GM19025 (cell line): ENCODE measurements at regions not wholly inside any gene's neighbourhood (a gene's known extent, or its start where the extent isn't known, plus 50 kb on each side); places are given as distances from the start of the nearest gene placed in this dataset.
"Not testable (repeated sequence)": the region's sequence is repeated elsewhere in the genome, so short reads cannot be mapped to it uniquely, and the experiment has no call there.

Experiments used
- ATAC-seq: cut with Tn5 transposase; IDR thresholded peaks from one replicate; pipeline ENCODE4 v1.9.1; 2021; ENCODE audit warnings: mild to moderate bottlenecking, low read depth, moderate library complexity; ENCODE audit not compliant: unreplicated experiment

GRCh38 chr2:128663371-128664050, 344.8 kb upstream of the HS6ST1 start:
- ATAC-seq = no peak

DNA sequence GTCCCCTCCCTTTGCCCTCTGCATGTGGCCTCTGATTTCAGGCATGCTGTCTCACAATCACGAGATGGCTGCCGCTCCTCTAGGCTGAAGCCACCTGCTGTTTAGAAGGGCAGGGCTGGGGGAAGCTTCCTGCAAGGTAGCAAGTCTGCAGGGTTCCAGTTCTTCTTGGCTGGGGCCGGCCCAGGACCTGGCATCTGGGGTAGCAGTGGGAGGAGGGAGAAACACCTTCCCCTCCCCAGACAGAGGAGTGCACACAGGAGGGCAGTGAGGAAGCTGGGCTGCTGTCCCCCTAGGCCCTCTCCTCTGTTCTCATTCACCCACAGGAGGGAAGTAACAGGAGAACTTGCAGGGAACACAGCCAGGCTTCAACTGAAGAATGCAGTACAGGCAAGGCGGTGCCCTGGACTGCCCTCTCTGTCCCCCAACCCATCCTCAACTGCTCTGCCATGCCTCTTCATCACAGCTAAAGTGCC, 345.9 kb upstream of the HS6ST1 start:
- no peak for ATAC-seq

GRCh38 chr2:128665113-128665512, 346.4 kb upstream of the HS6ST1 start:
- ATAC-seq = no peak

- no peak for ATAC-seq
These were observed 347.9 kb upstream of the HS6ST1 start for GRCh38 chr2:128666596-128666995.

DNA sequence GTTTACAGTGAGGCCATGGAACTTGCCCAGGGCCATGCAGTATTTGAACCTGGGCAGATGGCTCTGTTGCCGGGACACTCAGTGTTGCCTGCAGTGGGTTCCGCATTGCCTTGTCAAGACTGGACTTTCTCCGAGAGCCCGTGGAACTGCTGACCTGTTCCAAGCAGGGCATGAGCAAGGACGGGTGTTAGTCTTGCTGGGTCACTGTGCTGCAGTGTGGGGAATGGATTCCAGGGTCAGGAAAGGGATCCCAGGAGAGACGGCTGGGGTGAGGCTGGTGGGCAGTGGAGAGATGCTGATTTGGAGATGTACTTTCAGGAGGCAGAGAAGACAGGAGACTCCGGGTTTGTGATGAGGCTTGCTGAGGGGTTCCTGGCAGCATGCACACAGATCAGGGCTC, 348.7 kb upstream of the HS6ST1 start:
- no peak for ATAC-seq

- no peak for ATAC-seq
These were observed 350.3 kb upstream of the HS6ST1 start for GRCh38 chr2:128668946-128669345.

GRCh38 chr2:128670066-128670465, 351.4 kb upstream of the HS6ST1 start:
- no peak for ATAC-seq

DNA sequence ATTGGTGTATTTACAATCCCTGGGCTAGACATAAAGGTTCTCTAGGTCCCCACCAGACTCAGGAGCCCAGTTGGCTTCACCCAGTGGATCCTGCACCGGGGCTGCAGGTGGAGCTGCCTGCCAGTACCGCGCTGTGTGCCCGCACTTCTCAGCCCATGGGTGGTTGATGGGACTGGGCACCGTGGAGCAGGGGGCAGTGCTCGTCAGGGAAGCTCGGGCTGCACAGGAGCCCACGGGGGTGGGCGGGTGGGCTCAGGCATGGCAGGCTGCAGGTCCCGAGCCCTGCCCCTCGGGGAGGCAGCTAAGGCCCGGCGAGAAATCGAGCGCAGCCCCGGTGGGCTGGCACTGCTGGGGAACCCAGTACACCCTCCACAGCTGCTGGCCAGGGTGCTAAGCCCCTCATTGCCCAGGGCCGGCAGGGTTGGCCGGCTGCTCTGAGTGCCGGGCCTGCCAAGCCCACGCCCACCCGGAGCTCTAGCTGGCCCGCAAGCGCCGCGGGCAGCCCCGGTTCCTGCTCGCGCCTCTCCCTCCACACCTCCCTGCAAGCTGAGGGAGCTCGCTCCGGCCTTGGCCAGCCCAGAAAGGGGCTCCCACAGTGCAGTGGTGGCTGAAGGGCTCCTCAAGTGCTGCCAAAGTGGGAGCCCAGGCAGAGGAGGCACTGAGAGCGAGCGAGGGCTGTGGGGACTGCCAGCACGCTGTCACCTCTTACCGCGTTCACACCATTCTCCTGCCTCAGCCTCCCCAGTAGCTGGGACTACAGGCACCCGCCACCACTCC, 353.5 kb upstream of the HS6ST1 start:
- ATAC-seq = not testable (repeated sequence)

DNA sequence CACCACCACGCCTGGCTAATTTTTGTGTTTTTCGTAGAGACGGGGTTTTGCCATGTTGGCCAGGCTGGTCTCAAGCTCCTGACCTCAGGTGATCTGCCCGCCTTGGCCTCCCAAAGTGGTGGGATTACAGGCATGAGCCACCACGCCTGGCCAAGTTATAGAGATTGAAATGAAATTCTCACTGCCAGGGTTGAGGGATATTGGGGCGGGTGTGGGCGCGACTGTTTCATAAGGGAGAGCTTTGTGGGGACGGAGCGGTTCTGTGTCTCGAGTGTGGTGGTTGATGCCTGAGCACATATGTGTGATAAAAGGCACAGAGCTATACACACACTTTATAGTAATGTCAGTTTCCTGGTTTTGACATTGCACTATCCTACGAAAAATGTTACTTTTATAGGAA, 361.0 kb upstream of the HS6ST1 start:
- ATAC-seq = not testable (repeated sequence)

GRCh38 chr2:128681507-128681906, 362.8 kb upstream of the HS6ST1 start:
- no peak for ATAC-seq

DNA sequence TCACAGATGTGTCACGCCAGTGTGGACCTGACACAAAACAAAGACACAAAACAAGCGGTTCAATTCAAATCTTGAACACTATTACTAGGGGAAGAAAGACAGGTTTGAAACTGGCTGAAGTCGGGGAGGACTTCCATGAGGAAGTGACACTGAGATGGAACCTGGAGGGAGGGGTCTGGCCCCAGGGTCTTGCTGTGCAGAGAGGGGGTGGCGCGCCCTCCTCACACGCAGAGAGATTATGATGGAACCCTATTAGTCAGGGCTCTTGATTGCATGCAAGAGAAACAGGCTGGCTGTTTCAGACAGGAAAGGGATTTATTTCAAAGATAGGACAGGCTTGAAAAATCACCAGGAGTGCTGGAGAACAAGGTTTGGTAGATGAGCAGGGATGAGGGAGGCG, 363.6 kb upstream of the HS6ST1 start:
- no peak for ATAC-seq

GRCh38 chr2:128682729-128683284, 364.1 kb upstream of the HS6ST1 start:
- no peak for ATAC-seq

- ATAC-seq = no peak
These were observed 365.9 kb upstream of the HS6ST1 start for GRCh38 chr2:128684523-128684922.

GRCh38 chr2:128685841-128686496, 367.3 kb upstream of the HS6ST1 start:
- ATAC-seq = peak; percentile 31

DNA sequence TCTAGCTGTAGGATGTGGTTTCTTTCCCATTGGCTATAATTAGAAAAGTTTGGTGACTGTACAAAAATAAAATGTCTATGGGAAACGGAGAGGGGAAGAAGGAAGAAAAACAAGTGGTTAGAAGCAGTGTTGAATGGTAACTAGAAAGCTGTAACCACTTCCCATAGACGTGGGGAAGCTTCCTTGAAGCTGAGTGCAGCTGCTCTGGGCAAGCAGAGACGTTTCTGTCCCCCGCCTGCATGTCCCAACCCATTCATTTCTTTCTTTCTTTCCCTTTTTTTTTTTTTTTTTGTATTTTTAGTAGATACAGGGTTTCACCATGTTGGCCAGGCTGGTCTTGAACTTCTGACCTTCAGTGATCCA, 367.8 kb upstream of the HS6ST1 start:
- peak; percentile 54 for ATAC-seq

GRCh38 chr2:128686881-128687555, 368.4 kb upstream of the HS6ST1 start:
- no peak for ATAC-seq

- no peak for ATAC-seq
These were observed 368.9 kb upstream of the HS6ST1 start for GRCh38 chr2:128687565-128687964.

- ATAC-seq = no peak
These were observed 371.3 kb upstream of the HS6ST1 start for GRCh38 chr2:128689971-128690370.

GRCh38 chr2:128690431-128690830, 371.8 kb upstream of the HS6ST1 start:
- no peak for ATAC-seq

DNA sequence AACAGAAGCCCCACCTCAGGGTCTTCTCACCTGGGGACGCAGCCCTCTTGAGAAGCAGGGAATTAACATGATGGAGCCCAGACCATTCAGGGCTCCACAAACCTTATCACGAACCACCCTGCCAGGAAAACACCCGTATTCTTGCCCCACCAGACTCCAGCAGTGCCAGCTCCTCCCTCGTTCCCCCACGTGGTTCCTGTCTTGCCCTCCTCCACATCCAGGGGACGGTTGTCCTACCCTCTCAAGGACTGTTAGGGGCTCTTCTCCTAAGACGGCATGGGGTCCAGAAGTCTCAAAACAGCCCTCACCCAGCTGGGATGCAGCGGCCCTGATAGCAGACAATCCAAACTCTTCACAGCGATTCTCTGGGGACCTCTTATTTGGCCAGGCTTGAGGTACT, 372.2 kb upstream of the HS6ST1 start:
- no peak for ATAC-seq

GRCh38 chr2:128691526-128691925, 372.9 kb upstream of the HS6ST1 start:
- ATAC-seq = no peak
